Naive thymus-derived CD4-positive, alpha-beta T cell (primary cell): ENCODE measurements at regions not wholly inside any gene's neighbourhood (a gene's known extent, or its start where the extent isn't known, plus 50 kb on each side); places are given as distances from the start of the nearest gene placed in this dataset.

Experiments used
- ATAC-seq: fragments of 150-1000 bp; cut with Tn5 transposase; 2 replicates; pipeline ENCODE4 v1.10.0; 2021; ENCODE audit warnings: mild to moderate bottlenecking, moderate library complexity
- CTCF ChIA-PET: fragments of 350-600 bp; sonication (Branson Sonifier 250); formaldehyde crosslinking; loops from one replicate; lab custom pipeline; 2021; ENCODE audit warnings: antibody characterized with exemption; lab: Charles Lee
- POLR2A ChIA-PET: fragments of 350-600 bp; sonication (Branson Sonifier 250); formaldehyde crosslinking; loops from one replicate; lab custom pipeline; 2021; ENCODE audit warnings: antibody characterized with exemption, inconsistent platforms; lab: Charles Lee
- DNase-seq, 9 donors: peaks; one replicate each; pipeline versions ENCODE4 v3.0.0 to v3.0.0-alpha.2; 2020 to 2022; ENCODE audit warnings: mixed read lengths in 1 of 9
- H3K27ac ChIP-seq: one replicate; pipeline ENCODE4 v1.7.0; 2013; ENCODE audit warnings: mild to moderate bottlenecking, low read depth, low read length, moderate library complexity
- H3K27me3 ChIP-seq, 2 donors: one replicate each; pipeline ENCODE4 v1.7.0; 2013; ENCODE audit warnings: low read length in 2 of 2, mild to moderate bottlenecking in 2 of 2, moderate library complexity in 2 of 2; ENCODE audit not compliant: control insufficient read depth in 2 of 2, insufficient read depth in 2 of 2
- H3K36me3 ChIP-seq, 3 experiments: 1 replicate in 2 of 3; 2 replicates in 1 of 3; pipeline ENCODE4 v1.7.0; 2013; ENCODE audit warnings: low read length in 3 of 3, mild to moderate bottlenecking in 3 of 3, moderate library complexity in 1 of 3; ENCODE audit not compliant: insufficient read depth in 3 of 3, control insufficient read depth in 2 of 3
- H3K4me1 ChIP-seq, 2 donors: one replicate each; pipeline ENCODE4 v1.7.0; 2013; ENCODE audit warnings: low read length in 2 of 2, mild to moderate bottlenecking in 2 of 2, moderate library complexity in 1 of 2; ENCODE audit not compliant: control insufficient read depth in 2 of 2, insufficient read depth in 2 of 2
- H3K4me3 ChIP-seq: 2 replicates; pipeline ENCODE4 v1.7.0; 2013; ENCODE audit warnings: mild to moderate bottlenecking, low read length
- H3K9me3 ChIP-seq, 3 experiments: 1 replicate in 2 of 3; 2 replicates in 1 of 3; pipeline ENCODE4 v1.7.0; 2013; ENCODE audit warnings: low read length in 3 of 3; ENCODE audit not compliant: control insufficient read depth in 2 of 3
- H3K27ac Mint-ChIP-seq, 9 donors: one replicate each; pipeline ENCODE4 v1.8.0; 2020 to 2022; ENCODE audit warnings: mixed read lengths in 9 of 9, mild to moderate bottlenecking in 8 of 9, moderate library complexity in 5 of 9, inconsistent platforms in 2 of 9
- H3K27me3 Mint-ChIP-seq, 5 donors: one replicate each; pipeline ENCODE4 v1.8.0; 2021 to 2022; ENCODE audit warnings: mixed read lengths in 5 of 5, mild to moderate bottlenecking in 1 of 5
- H3K36me3 Mint-ChIP-seq, 5 donors: one replicate each; pipeline ENCODE4 v1.8.0; 2020 to 2022; ENCODE audit warnings: mixed read lengths in 5 of 5, mild to moderate bottlenecking in 3 of 5, inconsistent platforms in 1 of 5
- H3K4me1 Mint-ChIP-seq, 7 donors: one replicate each; pipeline ENCODE4 v1.8.0; 2020 to 2022; ENCODE audit warnings: mixed read lengths in 7 of 7, mild to moderate bottlenecking in 3 of 7, inconsistent platforms in 1 of 7
- H3K4me3 Mint-ChIP-seq, 10 donors: one replicate each; pipeline ENCODE4 v1.8.0; 2020 to 2022; ENCODE audit warnings: mild to moderate bottlenecking in 10 of 10, mixed read lengths in 10 of 10, moderate library complexity in 6 of 10, inconsistent platforms in 2 of 10
- H3K9me3 Mint-ChIP-seq, 11 donors: one replicate each; pipeline ENCODE4 v1.8.0; 2020 to 2022; ENCODE audit warnings: mixed read lengths in 11 of 11, mild to moderate bottlenecking in 4 of 11, inconsistent platforms in 1 of 11, moderate library complexity in 1 of 11
- intact Hi-C, 2 donors: fragments of 100-400 bp; cut with micrococcal nuclease; formaldehyde crosslinking; loops; one replicate each; pipeline ENCODE4 v1.15.1; 2023

DNA sequence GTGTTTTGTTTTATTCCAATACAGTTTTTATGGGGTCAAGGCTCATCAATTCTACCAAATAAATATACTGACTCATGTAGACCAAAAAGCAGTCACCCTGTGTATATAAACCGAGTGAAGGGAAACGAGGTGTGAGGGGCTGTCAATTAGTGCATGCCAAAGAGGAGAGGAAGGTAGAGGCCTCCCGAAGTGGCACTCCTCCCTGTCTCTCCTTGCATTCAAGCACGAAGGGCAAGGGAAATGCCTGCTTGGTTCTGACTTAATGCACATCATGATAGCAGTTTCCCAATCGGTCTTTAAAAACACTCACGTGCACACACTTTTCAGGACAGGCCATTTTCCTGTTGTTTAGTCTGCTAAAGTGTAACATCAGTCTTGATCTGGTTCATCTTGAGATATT, 125.6 kb upstream of the SLCO6A1 start:
- no peak overlapping the region for H3K4me3 Mint-ChIP-seq
- H3K36me3 Mint-ChIP-seq: no peaks in the 10 kb centered on the region
- POLR2A ChIA-PET: no interaction called here
- intact Hi-C loops: no loop called here
- Histone ChIP-seq H3K4me1 (no peaks in the 10 kb centered on the region), H3K9me3 (no peaks in the 10 kb centered on the region), H3K4me3 (no peak overlapping the region), H3K27ac (no peak overlapping the region), H3K27me3 (no peaks in the 10 kb centered on the region), H3K36me3 (no peaks in the 10 kb centered on the region)
- H3K27ac Mint-ChIP-seq: no peak overlapping the region
- DNase-seq (no peak), ATAC-seq (no peak)
- H3K9me3 Mint-ChIP-seq: peaks cover 0 to 8% (median 0%) of the 10 kb centered on the region in 11 donors
- no peaks in the 10 kb centered on the region for H3K4me1 Mint-ChIP-seq
- peaks cover 0 to 37% (median 14%) of the 10 kb centered on the region in 5 donors for H3K27me3 Mint-ChIP-seq
- CTCF ChIA-PET: no interaction called here

DNA sequence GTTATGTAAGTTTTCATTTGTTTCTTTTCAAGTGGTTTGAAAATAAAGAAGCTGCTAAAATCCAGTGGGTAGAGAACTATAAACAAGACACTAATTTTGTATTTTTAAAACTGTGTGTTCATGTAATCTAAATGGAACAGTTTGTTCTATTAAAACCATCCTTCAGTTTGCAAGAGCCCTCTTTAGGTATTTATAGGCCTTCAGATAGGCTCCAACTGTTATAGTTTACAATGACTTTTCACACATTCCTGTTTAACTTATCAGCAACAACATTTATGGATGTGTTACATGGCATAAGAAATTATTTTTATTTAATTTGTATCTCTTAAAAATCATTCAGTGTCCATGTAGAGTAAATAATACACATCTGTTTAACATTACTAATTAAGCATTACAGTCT, 126.7 kb upstream of the SLCO6A1 start:
- no peaks in the 10 kb centered on the region for H3K27me3 ChIP-seq
- ChIA-PET CTCF (no interaction called here), POLR2A (no interaction called here)
- no peaks in the 10 kb centered on the region for H3K4me1 ChIP-seq
- Mint-ChIP-seq H3K36me3 (no peaks in the 10 kb centered on the region), H3K4me1 (no peaks in the 10 kb centered on the region), H3K9me3 (peaks cover 0 to 8% (median 0%) of the 10 kb centered on the region in 11 donors), H3K27me3 (peaks cover 0 to 37% (median 14%) of the 10 kb centered on the region in 5 donors), H3K4me3 (no peak overlapping the region), H3K27ac (no peak overlapping the region)
- DNase-seq: no peak
- H3K4me3 ChIP-seq: no peak overlapping the region
- no peaks in the 10 kb centered on the region for H3K36me3 ChIP-seq
- H3K27ac ChIP-seq: no peak overlapping the region
- no peaks in the 10 kb centered on the region for H3K9me3 ChIP-seq
- intact Hi-C loops: no loop called here
- no peak for ATAC-seq

DNA sequence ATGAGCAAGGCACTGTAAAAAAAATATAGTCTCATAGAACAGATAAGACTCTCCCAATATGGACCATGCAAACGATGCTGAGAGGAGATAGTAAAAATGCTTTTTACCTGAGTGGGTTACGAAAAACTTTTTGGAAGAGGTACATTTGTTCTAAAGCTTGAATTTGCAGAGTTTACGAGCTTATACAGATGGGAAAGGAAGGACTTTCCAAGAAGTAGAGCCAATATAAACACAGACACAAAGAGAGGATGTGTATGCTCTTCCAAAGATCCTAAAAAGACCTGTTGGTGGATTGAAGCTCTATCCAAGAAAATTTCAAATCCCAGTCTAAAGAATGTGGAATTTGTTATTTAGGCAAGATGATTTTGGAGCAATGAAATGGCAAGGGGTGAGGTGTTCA, 127.1 kb upstream of the SLCO6A1 start:
- Mint-ChIP-seq H3K27ac (no peak overlapping the region), H3K9me3 (peaks cover 0 to 8% (median 0%) of the 10 kb centered on the region in 11 donors), H3K4me1 (no peaks in the 10 kb centered on the region), H3K36me3 (no peaks in the 10 kb centered on the region), H3K4me3 (no peak overlapping the region), H3K27me3 (peaks cover 0 to 33% (median 14%) of the 10 kb centered on the region in 5 donors)
- Histone ChIP-seq H3K27me3 (no peaks in the 10 kb centered on the region), H3K36me3 (no peaks in the 10 kb centered on the region), H3K9me3 (no peaks in the 10 kb centered on the region), H3K4me1 (no peaks in the 10 kb centered on the region), H3K27ac (no peak overlapping the region), H3K4me3 (no peak overlapping the region)
- ChIA-PET POLR2A (no interaction called here), CTCF (no interaction called here)
- ATAC-seq: no peak
- intact Hi-C loops: no loop called here
- DNase-seq: no peak

DNA sequence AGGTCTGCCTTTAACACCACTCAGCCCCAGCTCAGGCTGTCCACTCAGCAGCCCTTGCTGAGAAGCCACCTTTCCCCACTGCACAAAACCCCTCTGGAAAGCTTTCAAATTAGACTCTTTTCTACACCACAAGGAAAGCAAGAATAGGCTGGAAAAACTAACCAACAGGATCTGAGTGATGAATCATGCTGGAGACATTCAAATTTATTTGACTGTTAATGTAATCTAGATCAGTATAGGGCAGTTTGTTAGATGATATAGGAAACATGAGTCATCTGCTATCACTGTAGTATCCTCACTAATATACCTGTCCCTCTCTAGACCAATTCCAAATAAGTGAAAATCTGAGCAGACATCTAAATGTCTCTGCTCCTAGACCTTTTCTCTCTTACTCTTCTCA, 127.8 kb upstream of the PAM start:
- ATAC-seq: no peak
- CTCF ChIA-PET: no interaction called here

DNA sequence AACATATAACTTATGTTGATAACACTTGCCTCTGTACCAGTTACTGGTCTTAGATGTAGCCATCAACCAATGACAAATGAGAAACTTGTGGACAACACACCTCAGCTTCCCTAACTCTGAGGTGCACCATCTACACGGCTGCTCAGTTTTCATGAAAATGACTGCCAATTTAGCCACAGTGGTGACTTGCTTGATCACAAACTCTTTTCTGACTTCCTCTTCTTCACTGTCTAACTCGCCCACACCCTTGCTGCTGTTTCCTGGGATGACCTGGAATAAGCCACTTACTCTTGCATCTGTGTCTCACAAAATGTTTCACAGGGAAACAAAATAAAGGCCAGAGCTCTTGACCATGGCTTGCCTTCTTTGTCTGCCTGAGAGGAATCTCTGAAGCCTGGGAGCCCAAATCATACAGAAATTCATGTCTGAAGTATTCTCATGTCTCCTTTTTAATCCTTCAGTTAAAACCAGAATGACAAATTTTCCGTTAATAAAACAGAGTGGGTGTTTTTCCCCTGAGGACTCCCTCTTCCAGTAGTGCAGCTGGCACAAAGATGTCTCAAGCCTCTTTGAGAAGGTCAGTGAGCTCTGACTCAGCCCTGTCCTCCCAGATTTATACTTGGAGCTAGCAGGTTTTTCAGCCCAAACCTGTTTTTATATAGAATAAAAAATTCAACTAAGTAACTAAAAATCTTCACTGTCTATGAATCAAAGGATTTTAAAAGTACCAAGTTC, 126.5 kb upstream of the PAM start:
- no peak overlapping the region for H3K27ac Mint-ChIP-seq
- Histone ChIP-seq H3K36me3 (no peaks in the 10 kb centered on the region), H3K4me1 (no peaks in the 10 kb centered on the region), H3K27ac (no peak overlapping the region), H3K9me3 (no peaks in the 10 kb centered on the region), H3K27me3 (no peaks in the 10 kb centered on the region), H3K4me3 (no peak overlapping the region)
- POLR2A ChIA-PET: no interaction called here
- no peaks in the 10 kb centered on the region for H3K36me3 Mint-ChIP-seq
- intact Hi-C loops: no loop called here
- DNase-seq (no peak), ATAC-seq (no peak)
- H3K27me3 Mint-ChIP-seq: peaks cover 0 to 23% (median 21%) of the 10 kb centered on the region in 5 donors
- H3K4me1 Mint-ChIP-seq: peaks cover 0 to 3% (median 0%) of the 10 kb centered on the region in 7 donors
- H3K4me3 Mint-ChIP-seq: no peak overlapping the region
- peaks cover 0 to 17% (median 8%) of the 10 kb centered on the region in 11 donors for H3K9me3 Mint-ChIP-seq
- CTCF ChIA-PET: no interaction called here

More for the DNA sequence above, 127.8 kb upstream of the PAM start:
- Mint-ChIP-seq H3K27me3 (peaks cover 0 to 27% (median 21%) of the 10 kb centered on the region in 5 donors), H3K36me3 (no peaks in the 10 kb centered on the region), H3K4me3 (no peak overlapping the region), H3K4me1 (no peaks in the 10 kb centered on the region), H3K9me3 (peaks cover 0 to 11% (median 6%) of the 10 kb centered on the region in 11 donors), H3K27ac (no peak overlapping the region)
- no peak overlapping the region for H3K27ac ChIP-seq
- H3K4me1 ChIP-seq: no peaks in the 10 kb centered on the region
- H3K36me3 ChIP-seq: no peaks in the 10 kb centered on the region
- POLR2A ChIA-PET: no interaction called here
- DNase-seq: no peak
- intact Hi-C loops: no loop called here
- H3K4me3 ChIP-seq: no peak overlapping the region
- no peaks in the 10 kb centered on the region for H3K9me3 ChIP-seq
- H3K27me3 ChIP-seq: no peaks in the 10 kb centered on the region

DNA sequence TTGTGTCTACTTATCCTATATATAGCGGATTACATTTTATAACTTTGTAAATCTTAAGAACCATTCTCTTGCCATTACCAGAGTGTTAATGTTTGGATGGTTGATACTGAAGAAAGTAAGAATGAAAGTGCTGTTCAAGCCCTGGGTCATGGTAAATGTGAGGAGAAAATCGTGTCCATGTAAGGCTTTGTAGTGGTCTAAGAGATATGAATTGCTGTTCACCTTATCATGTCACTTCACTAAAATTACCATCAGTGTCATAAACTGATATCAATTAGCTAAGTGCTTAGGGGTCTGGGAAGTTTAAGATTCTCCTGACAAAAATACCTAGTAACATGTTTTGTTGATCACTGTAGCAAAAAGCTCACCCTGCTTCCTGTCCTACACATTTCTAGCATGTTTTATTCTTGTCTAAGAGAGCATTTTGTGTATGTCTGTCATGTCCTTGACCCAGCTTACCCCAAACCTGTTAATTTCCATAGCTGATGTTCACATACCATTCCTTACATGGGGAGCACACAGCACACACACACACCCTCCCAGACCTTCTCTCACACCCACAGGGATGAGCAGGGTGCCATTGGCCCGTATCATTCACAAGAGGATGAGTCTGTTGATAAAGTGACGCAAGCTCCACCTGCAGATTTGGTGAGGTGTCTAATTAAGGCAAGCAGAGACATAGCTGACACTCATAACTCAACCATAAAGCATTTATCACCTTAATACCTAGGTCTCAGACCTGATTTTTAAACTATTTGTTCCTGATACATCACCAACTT, 125.1 kb upstream of the PAM start:
- ATAC-seq: no peak

More for the DNA sequence above, 125.1 kb upstream of the PAM start:
- H3K27ac ChIP-seq: no peak overlapping the region
- Mint-ChIP-seq H3K27me3 (peaks cover 0 to 23% (median 12%) of the 10 kb centered on the region in 5 donors), H3K27ac (no peak overlapping the region), H3K4me1 (peaks cover 0 to 3% (median 0%) of the 10 kb centered on the region in 7 donors), H3K9me3 (peaks cover 0 to 26% (median 11%) of the 10 kb centered on the region in 11 donors), H3K4me3 (no peak overlapping the region), H3K36me3 (no peaks in the 10 kb centered on the region)
- POLR2A ChIA-PET: no interaction called here
- no peak overlapping the region for H3K4me3 ChIP-seq
- H3K9me3 ChIP-seq: no peaks in the 10 kb centered on the region
- intact Hi-C loops: no loop called here
- no peaks in the 10 kb centered on the region for H3K4me1 ChIP-seq
- DNase-seq: no peak
- no peaks in the 10 kb centered on the region for H3K27me3 ChIP-seq
- H3K36me3 ChIP-seq: no peaks in the 10 kb centered on the region
- CTCF ChIA-PET: no interaction called here
